Epithelial cell of proximal tubule (primary cell): ENCODE measurements at regions not wholly inside any gene's neighbourhood (a gene's known extent, or its start where the extent isn't known, plus 50 kb on each side); places are given as distances from the start of the nearest gene placed in this dataset.

Source experiments
- DNase-seq: peaks from one replicate; pipeline ENCODE4 v3.0.0-alpha.2; 2011; ENCODE audit warnings: low read depth
- H3K4me3 ChIP-seq: 2 replicates; pipeline ENCODE4 v1.5.1; 2011; ENCODE audit warnings: low read depth, mild to moderate bottlenecking, low read length
- TF ChIP-seq, protein P1 (sequence below): conservative IDR thresholded peaks from 2 replicates; pipeline ENCODE4 v1.5.1; 2012; ENCODE audit warnings: low read depth, mild to moderate bottlenecking, low read length

DNA sequence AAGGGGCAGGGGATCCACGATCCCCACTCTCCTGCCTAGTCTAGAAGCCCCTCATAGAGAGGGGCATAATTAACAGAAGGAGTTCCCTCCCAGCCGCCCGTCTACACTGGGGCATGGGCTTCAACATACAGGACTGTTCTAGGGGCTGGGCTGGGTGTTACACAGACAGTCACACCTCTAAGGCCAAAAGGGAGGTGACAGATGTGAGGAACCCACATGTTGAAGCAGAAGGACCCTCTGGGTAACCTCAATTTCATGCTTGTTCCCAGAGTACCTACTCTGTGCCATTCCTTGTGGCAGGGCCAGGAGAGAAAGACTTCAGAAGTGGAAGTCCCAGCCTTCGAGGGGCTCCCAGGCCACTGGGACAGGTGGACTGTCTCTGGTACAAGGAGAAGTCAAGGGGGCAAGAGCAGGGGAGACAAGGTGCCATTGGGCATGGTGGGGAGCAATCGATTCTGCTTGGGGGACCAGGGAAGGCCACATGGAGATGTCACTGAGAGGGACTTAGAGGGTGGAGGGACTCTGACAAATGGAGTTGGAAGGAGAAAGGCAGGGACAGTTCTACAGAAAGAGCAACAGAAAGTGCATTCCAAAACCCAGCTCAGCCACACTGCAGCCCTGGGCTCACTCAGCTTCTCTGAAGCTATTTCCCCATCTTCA, 71.3 kb downstream of the CPN2 start:
- TF ChIP-seq, protein P1, sequence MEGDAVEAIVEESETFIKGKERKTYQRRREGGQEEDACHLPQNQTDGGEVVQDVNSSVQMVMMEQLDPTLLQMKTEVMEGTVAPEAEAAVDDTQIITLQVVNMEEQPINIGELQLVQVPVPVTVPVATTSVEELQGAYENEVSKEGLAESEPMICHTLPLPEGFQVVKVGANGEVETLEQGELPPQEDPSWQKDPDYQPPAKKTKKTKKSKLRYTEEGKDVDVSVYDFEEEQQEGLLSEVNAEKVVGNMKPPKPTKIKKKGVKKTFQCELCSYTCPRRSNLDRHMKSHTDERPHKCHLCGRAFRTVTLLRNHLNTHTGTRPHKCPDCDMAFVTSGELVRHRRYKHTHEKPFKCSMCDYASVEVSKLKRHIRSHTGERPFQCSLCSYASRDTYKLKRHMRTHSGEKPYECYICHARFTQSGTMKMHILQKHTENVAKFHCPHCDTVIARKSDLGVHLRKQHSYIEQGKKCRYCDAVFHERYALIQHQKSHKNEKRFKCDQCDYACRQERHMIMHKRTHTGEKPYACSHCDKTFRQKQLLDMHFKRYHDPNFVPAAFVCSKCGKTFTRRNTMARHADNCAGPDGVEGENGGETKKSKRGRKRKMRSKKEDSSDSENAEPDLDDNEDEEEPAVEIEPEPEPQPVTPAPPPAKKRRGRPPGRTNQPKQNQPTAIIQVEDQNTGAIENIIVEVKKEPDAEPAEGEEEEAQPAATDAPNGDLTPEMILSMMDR = no peak
- DNase-seq = no peak
- H3K4me3 ChIP-seq = no peak overlapping the region

DNA sequence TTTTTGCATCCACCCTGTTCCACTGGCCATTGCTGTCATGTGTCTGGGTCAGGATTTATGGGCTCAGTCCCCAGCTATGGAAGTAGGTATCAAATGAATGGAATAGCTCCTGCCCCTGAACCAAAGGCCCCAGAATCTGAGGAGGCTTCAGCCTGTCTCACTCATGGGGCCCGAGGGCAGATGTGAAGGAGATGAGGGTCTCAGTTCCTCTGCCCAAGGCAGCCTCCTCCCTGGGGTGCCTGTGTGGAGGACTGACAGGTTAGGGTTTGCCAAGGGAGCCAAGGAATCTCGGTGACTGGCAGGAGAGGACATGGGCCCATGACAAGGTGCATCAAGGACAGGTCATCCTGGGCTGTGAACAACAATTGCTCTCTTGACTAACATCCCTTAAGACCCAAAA, 70.4 kb downstream of the CPN2 start:
- no peak overlapping the region for H3K4me3 ChIP-seq
- TF ChIP-seq, protein P1 = no peak
- DNase-seq = no peak

- H3K4me3 ChIP-seq = no peak overlapping the region
- TF ChIP-seq, protein P1 = no peak
- DNase-seq = no peak
Observed at GRCh38 chr3:194281306-194281705, 69.8 kb downstream of the CPN2 start.

- TF ChIP-seq, protein P1 = no peak
- no peak for DNase-seq
- H3K4me3 ChIP-seq = no peak overlapping the region
Observed at GRCh38 chr3:194281766-194282165, 69.4 kb downstream of the CPN2 start.

DNA sequence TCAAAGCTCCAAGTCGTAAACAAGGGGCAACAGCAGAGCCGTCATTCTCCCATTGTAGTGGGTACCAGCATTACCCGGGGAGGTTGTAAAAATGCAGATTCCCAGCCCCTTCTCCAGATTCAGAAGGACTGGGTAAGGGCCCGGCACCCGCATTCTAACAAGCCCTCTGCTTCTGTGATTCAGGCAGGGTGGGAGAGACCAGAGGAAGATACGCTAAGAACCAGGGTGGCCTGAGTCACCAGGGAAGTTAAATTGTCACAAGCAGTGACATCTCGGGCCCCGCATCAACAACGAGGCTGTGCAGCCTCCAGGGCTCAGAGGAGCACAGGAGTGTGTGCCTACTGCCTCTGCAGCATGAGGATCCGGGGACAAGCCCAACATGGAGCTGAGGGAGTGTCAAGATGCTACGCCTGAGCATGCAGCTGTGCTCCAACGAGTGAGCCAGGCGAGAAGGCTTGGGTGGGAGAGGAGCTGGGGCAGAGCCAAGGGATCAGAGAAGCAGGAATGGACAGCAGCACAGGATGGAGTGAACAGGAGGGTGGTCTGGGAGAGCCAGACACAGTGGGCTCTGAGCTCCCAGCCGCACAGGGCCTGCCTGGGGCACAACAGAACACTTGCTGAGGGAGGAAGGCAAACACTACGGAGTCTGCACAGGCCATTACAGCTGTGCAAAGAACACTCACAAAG, 68.5 kb downstream of the CPN2 start:
- TF ChIP-seq, protein P1 = no peak
- no peak for DNase-seq

GRCh38 chr3:194283221-194284006, 67.7 kb downstream of the CPN2 start:
- H3K4me3 ChIP-seq = no peak overlapping the region
- no peak for DNase-seq
- TF ChIP-seq, protein P1 = no peak

More for the DNA sequence above, 68.5 kb downstream of the CPN2 start:
- H3K4me3 ChIP-seq = no peak overlapping the region
